ENCODE measurements at regions not wholly inside any gene's neighbourhood (a gene's known extent, or its start where the extent isn't known, plus 50 kb on each side); places are given as distances from the start of the nearest gene placed in this dataset.
"Not testable (repeated sequence)": the region's sequence is repeated elsewhere in the genome, so short reads cannot be mapped to it uniquely, and the experiment has no call there.

GRCh38 chr2:90087792-90088191, 1396.3 kb downstream of the RPIA start:
- H3K36me3 ChIP-seq (ENCODE audit: control insufficient read depth, insufficient read depth, low read length); H2BK5ac ChIP-seq (ENCODE audit: low read depth, low read length, poor library complexity, severe bottlenecking); H4K8ac ChIP-seq (ENCODE audit: low read depth in 2 of 2, low read length in 2 of 2); H3K23ac ChIP-seq (ENCODE audit: low read depth, low read length); DNase-seq; H3K4me3 ChIP-seq (ENCODE audit: insufficient read depth, low read depth, low read length); H3K9ac ChIP-seq (ENCODE audit: low read depth, low read length); H2AK5ac ChIP-seq (ENCODE audit: low read depth, low read length); H2BK120ac ChIP-seq (ENCODE audit: low read depth, low read length); CTCF ChIA-PET; H3K14ac ChIP-seq (replicated peaks; ENCODE audit: low read depth, low read length); H2BK15ac ChIP-seq (ENCODE audit: low read depth, low read length); H3K56ac ChIP-seq (ENCODE audit: extremely low read depth, insufficient read depth, low read length); H4K20me1 ChIP-seq (ENCODE audit: insufficient read depth, low read length); H3K9me1 ChIP-seq (ENCODE audit: insufficient read depth, low read length); H3K18ac ChIP-seq (ENCODE audit: low read depth, low read length); in situ Hi-C loops (cut with MboI; ENCODE audit: low sequenced_read_pairs); H3K4me2 ChIP-seq (ENCODE audit: low read depth, low read length); H3K79me1 ChIP-seq (ENCODE audit: low read depth in 1 of 2, low read length in 2 of 2); H3K9me3 ChIP-seq (ENCODE audit: control insufficient read depth, insufficient read depth, low read length); H2AK9ac ChIP-seq (replicated peaks; ENCODE audit: low read depth, low read length, poor library complexity); H3K27me3 ChIP-seq (ENCODE audit: control insufficient read depth, insufficient read depth, low read length); H2AFZ ChIP-seq (replicated peaks; ENCODE audit: low read length, poor library complexity); POLR2A ChIA-PET (ENCODE audit: unreplicated experiment); intact Hi-C loops (cut with micrococcal nuclease); ATAC-seq (ENCODE audit: low read depth); H4K91ac ChIP-seq (ENCODE audit: insufficient read depth, low read depth, low read length); BruUV-seq (replicated peaks); dilution Hi-C loops (cut with HindIII; ENCODE audit: low sequenced_read_pairs, unreplicated experiment); H3K4me1 ChIP-seq (ENCODE audit: control insufficient read depth, insufficient read depth, low read length); H3K27ac ChIP-seq (ENCODE audit: insufficient read depth, low read length); H2BK20ac ChIP-seq (ENCODE audit: low read depth, low read length); H3K4ac ChIP-seq (ENCODE audit: low read depth, low read length); H4K5ac ChIP-seq (ENCODE audit: low read depth, low read length): not testable (repeated sequence)
- WGBS, 2 experiments (ENCODE audit: extremely low coverage in 2 of 2, insufficient read length in 1 of 2) = no CpG with 5 or more reads among the region's 2 CpGs
- TF ChIP-seq CTCF (conservative IDR thresholded peaks at IDR 0.05; ENCODE audit: low read depth, low read length) = 0 out of 2 replicates have a peak, but pooled peaks have one; percentile 14

GRCh38 chr2:90093571-90094270, 1402.2 kb downstream of the RPIA start:
- H4K5ac ChIP-seq (ENCODE audit: low read depth, low read length); DNase-seq; H2AK9ac ChIP-seq (replicated peaks; ENCODE audit: low read depth, low read length, poor library complexity); H3K14ac ChIP-seq (replicated peaks; ENCODE audit: low read depth, low read length); H3K4me2 ChIP-seq (ENCODE audit: low read depth, low read length); H3K9ac ChIP-seq (ENCODE audit: low read depth, low read length); ATAC-seq (ENCODE audit: low read depth); POLR2A ChIA-PET (ENCODE audit: unreplicated experiment); H3K4me1 ChIP-seq (ENCODE audit: control insufficient read depth, insufficient read depth, low read length); dilution Hi-C loops (cut with HindIII; ENCODE audit: low sequenced_read_pairs, unreplicated experiment); H3K27me3 ChIP-seq (ENCODE audit: control insufficient read depth, insufficient read depth, low read length); H2AFZ ChIP-seq (replicated peaks; ENCODE audit: low read length, poor library complexity); H3K9me3 ChIP-seq (ENCODE audit: control insufficient read depth, insufficient read depth, low read length); H4K8ac ChIP-seq (ENCODE audit: low read depth in 2 of 2, low read length in 2 of 2); H2AK5ac ChIP-seq (ENCODE audit: low read depth, low read length); H3K23ac ChIP-seq (ENCODE audit: low read depth, low read length); H4K20me1 ChIP-seq (ENCODE audit: insufficient read depth, low read length); H2BK20ac ChIP-seq (ENCODE audit: low read depth, low read length); H2BK120ac ChIP-seq (ENCODE audit: low read depth, low read length); H4K91ac ChIP-seq (ENCODE audit: insufficient read depth, low read depth, low read length); CTCF ChIA-PET; intact Hi-C loops (cut with micrococcal nuclease); H2BK5ac ChIP-seq (ENCODE audit: low read depth, low read length, poor library complexity, severe bottlenecking); H3K79me1 ChIP-seq (ENCODE audit: low read depth in 1 of 2, low read length in 2 of 2); H3K56ac ChIP-seq (ENCODE audit: extremely low read depth, insufficient read depth, low read length); H3K4ac ChIP-seq (ENCODE audit: low read depth, low read length); H3K9me1 ChIP-seq (ENCODE audit: insufficient read depth, low read length); H3K27ac ChIP-seq (ENCODE audit: insufficient read depth, low read length); H2BK15ac ChIP-seq (ENCODE audit: low read depth, low read length); H3K36me3 ChIP-seq (ENCODE audit: control insufficient read depth, insufficient read depth, low read length); in situ Hi-C loops (cut with MboI; ENCODE audit: low sequenced_read_pairs); H3K18ac ChIP-seq (ENCODE audit: low read depth, low read length); BruUV-seq (replicated peaks); H3K4me3 ChIP-seq (ENCODE audit: insufficient read depth, low read depth, low read length): not testable (repeated sequence)
- no CpG with 5 or more reads among the region's 4 CpGs for WGBS, 2 experiments (ENCODE audit: extremely low coverage in 2 of 2, insufficient read length in 1 of 2)
